Stomach (tissue), 8 donors: ENCODE measurements at regions not wholly inside any gene's neighbourhood (a gene's known extent, or its start where the extent isn't known, plus 50 kb on each side); places are given as distances from the start of the nearest gene placed in this dataset.

Source experiments
- DNase-seq, 2 donors: peaks; one replicate each; pipeline versions ENCODE4 v3.0.0 to v3.0.0-alpha.2; 2013 to 2019
- H3K27ac ChIP-seq, 5 donors: fragments of 200-600 bp in 4 of 5; sonication (generic) in 4 of 5; one replicate each; pipeline ENCODE4 v1.5.1; 2013 to 2019; ENCODE audit warnings: mild to moderate bottlenecking in 1 of 5, moderate library complexity in 1 of 5
- H3K27me3 ChIP-seq, 3 donors: fragments of 200-600 bp; sonication (generic); one replicate each; pipeline ENCODE4 v1.5.1; 2017 to 2019; ENCODE audit warnings: mixed run types in 1 of 3
- H3K36me3 ChIP-seq, 4 donors: fragments of 200-600 bp; sonication (generic); 1 replicate in 3 of 4; 2 replicates in 1 of 4; pipeline ENCODE4 v1.5.1; 2016 to 2019
- H3K4me1 ChIP-seq, 4 donors: fragments of 200-600 bp; sonication (generic); one replicate each; pipeline ENCODE4 v1.5.1; 2016 to 2019
- H3K4me3 ChIP-seq, 4 donors: fragments of 200-600 bp; sonication (generic) in 3 of 4; one replicate each; pipeline ENCODE4 v1.5.1; 2016 to 2019; ENCODE audit warnings: mild to moderate bottlenecking in 1 of 4
- H3K9me3 ChIP-seq, 4 donors: fragments of 200-600 bp; sonication (generic); one replicate each; pipeline ENCODE4 v1.5.1; 2016 to 2019
- EP300 ChIP-seq: sonication (generic); formaldehyde crosslinking; IDR thresholded peaks from one replicate; pipeline ENCODE4 v1.6.1; 2017; ENCODE audit warnings: antibody characterized with exemption
- POLR2A ChIP-seq, 4 donors: fragments of 450-650 bp; IDR thresholded peaks; one replicate each; pipeline ENCODE4 v1.6.1; 2016; ENCODE audit warnings: antibody characterized with exemption in 4 of 4, control low read depth in 2 of 4, mild to moderate bottlenecking in 1 of 4, moderate library complexity in 1 of 4
- POLR2AphosphoS5 ChIP-seq, 3 donors: sonication (generic); formaldehyde crosslinking; IDR thresholded peaks; one replicate each; pipeline ENCODE4 v1.6.1; 2016; ENCODE audit warnings: antibody characterized with exemption in 3 of 3
- WGBS, 5 donors: extraction: QIAGEN DNeasy Blood & Tissue Kit in 3 of 5; methylation state at CpG; one replicate each; pipeline versions ENCODE4 v1.1.5 to v1.1.7; 2013 to 2018; 5-methylcytosine and 5-hydroxymethylcytosine counted together
- intact Hi-C: fragments of 100-400 bp; cut with DNase I; formaldehyde crosslinking; loops from one replicate; pipeline ENCODE4 v1.15.1; 2023; ENCODE audit warnings: low total_unique reads
- TF ChIP-seq, protein P1 (sequence below), 7 experiments: fragments of 450-650 bp in 4 of 7; fragments of 200-600 bp in 3 of 7; sonication (generic) in 3 of 7; IDR thresholded peaks; one replicate each; pipeline ENCODE4 v1.5.1; 2016 to 2019; ENCODE audit warnings: antibody characterized with exemption in 7 of 7, control low read depth in 2 of 7, mild to moderate bottlenecking in 1 of 7
- donor health status: healthy with polysubstance abuse.
- donor health status: Bipolar disorder and iron deficiency.
- donor health status: healthy.

DNA sequence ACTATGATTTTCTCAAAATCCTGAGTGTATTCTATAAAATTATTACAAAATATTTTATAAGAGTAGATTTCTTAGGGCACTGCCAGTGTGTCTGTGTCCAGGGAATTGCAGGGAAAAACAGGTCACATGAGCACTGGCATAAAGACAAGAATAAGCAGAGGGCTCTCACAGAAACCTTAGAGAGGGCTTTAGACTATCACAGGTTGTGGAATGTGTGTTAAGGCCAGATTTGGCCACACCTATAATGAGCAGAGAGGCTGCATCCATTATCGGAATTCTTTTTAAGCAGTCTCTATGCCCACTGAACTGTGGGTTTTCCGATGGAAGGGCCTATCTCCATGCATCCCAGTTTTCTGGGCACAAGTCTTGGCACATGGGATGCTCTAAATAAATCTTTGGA is 90.2 kb downstream of the RTP4 start:
- no peak overlapping the region for H3K27ac ChIP-seq
- DNase-seq, result no peak
- no peaks in the 10 kb centered on the region for H3K36me3 ChIP-seq
- TF ChIP-seq POLR2A (IDR thresholded peaks at IDR 0.05) (no peak), EP300 (no peak), POLR2AphosphoS5 (IDR thresholded peaks at IDR 0.05) (no peak)
- TF ChIP-seq, protein P1, sequence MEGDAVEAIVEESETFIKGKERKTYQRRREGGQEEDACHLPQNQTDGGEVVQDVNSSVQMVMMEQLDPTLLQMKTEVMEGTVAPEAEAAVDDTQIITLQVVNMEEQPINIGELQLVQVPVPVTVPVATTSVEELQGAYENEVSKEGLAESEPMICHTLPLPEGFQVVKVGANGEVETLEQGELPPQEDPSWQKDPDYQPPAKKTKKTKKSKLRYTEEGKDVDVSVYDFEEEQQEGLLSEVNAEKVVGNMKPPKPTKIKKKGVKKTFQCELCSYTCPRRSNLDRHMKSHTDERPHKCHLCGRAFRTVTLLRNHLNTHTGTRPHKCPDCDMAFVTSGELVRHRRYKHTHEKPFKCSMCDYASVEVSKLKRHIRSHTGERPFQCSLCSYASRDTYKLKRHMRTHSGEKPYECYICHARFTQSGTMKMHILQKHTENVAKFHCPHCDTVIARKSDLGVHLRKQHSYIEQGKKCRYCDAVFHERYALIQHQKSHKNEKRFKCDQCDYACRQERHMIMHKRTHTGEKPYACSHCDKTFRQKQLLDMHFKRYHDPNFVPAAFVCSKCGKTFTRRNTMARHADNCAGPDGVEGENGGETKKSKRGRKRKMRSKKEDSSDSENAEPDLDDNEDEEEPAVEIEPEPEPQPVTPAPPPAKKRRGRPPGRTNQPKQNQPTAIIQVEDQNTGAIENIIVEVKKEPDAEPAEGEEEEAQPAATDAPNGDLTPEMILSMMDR (IDR thresholded peaks at IDR 0.05), result no peak
- peaks cover 0 to 14% (median 0%) of the 10 kb centered on the region in 4 donors for H3K4me1 ChIP-seq
- H3K9me3 ChIP-seq, result no peaks in the 10 kb centered on the region
- no peaks in the 10 kb centered on the region for H3K27me3 ChIP-seq
- intact Hi-C loops, result no loop called here
- H3K4me3 ChIP-seq, result no peak overlapping the region
- 73 to 85% (median 83%) methylated on average over 2 of the region's 2 CpGs for WGBS, 5 donors

DNA sequence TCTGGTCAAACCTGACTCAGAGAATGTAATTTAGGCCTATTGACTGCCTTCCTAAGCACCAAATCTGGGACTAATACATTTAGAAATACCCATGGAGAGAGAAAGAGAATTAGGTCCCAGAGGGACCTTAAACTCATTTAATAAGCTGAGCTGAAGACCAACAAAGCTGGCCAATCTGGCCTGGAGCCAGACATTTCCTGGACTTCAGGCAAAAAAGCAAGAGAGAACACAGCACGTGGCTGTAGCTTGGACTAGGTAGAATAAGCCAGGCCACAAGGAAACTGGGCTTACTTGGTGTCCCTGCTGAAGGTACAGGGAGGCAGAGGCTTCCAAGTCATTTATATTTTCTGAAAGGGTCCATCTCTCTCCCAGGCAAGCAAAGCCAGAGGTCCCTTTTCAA is 88.1 kb downstream of the RTP4 start:
- intact Hi-C loops, result no loop called here
- peak; percentile 31 to 44 for DNase-seq
- H3K4me1 ChIP-seq, result no peaks in the 10 kb centered on the region
- H3K9me3 ChIP-seq, result no peaks in the 10 kb centered on the region
- H3K36me3 ChIP-seq, result no peaks in the 10 kb centered on the region
- H3K4me3 ChIP-seq, result no peak overlapping the region
- H3K27ac ChIP-seq, result no peak overlapping the region
- WGBS, 5 donors, result 7 to 16% (median 13%) methylated on average over 1 of the region's 1 CpG
- TF ChIP-seq POLR2AphosphoS5 (IDR thresholded peaks at IDR 0.05), result no peak
- no peak for TF ChIP-seq EP300
- TF ChIP-seq, protein P1 (IDR thresholded peaks at IDR 0.05), result no peak
- no peak for TF ChIP-seq POLR2A (IDR thresholded peaks at IDR 0.05)
- H3K27me3 ChIP-seq, result no peaks in the 10 kb centered on the region

DNA sequence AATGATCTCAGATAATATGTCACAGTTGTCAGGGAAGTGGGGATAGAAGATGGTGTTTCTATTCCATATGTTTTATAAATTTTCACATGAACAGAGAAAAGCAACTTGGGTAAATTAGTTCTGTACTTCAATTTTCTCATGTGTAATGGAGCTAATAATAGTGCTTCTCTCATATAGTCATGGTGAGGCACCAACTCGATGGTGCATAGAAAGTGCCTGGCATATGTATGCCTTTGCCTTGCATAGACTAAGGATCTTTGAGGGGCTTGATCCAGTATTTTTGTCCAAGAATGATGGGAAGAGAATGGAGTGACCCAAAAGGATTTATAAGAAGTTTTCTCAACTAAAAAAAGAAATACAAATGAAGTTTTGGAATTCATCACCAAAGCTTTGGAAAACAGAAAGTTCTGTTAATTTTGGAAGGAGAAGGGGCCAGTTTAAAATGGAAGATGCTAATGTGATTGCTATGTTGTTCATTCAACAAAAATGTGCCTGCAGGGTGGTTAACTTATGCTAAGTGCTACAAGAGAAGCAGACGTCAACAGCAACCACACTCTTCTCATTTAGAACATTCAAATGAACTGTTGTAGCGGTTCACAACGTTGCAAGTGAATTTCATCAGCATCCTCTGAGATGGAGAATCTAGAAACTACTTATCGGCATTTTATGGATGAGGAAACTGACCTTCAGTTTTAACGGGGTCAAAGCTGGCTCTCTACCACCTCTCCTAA is 86.1 kb downstream of the RTP4 start:
- intact Hi-C loops, result no loop called here
- 75 to 89% (median 82%) methylated on average over 6 of the region's 6 CpGs for WGBS, 5 donors
- Histone ChIP-seq H3K4me3 (no peak overlapping the region), H3K27ac (no peak overlapping the region), H3K36me3 (no peaks in the 10 kb centered on the region), H3K27me3 (no peaks in the 10 kb centered on the region), H3K9me3 (no peaks in the 10 kb centered on the region), H3K4me1 (no peaks in the 10 kb centered on the region)
- DNase-seq, result no peak
- TF ChIP-seq POLR2A (IDR thresholded peaks at IDR 0.05) (no peak), POLR2AphosphoS5 (IDR thresholded peaks at IDR 0.05) (no peak), EP300 (no peak)
- TF ChIP-seq, protein P1 (IDR thresholded peaks at IDR 0.05), result no peak

GRCh38 chr3:187450431-187451190 is 82.4 kb downstream of the RTP4 start:
- DNase-seq, result no peak
- intact Hi-C loops, result no loop called here
- Histone ChIP-seq H3K4me1 (no peaks in the 10 kb centered on the region), H3K27ac (no peak overlapping the region), H3K4me3 (no peak overlapping the region), H3K27me3 (no peaks in the 10 kb centered on the region), H3K9me3 (no peaks in the 10 kb centered on the region), H3K36me3 (no peaks in the 10 kb centered on the region)
- TF ChIP-seq, protein P1 (IDR thresholded peaks at IDR 0.05), result no peak
- WGBS, 5 donors, result 66 to 73% (median 71%) methylated on average over 7 of the region's 7 CpGs
